ENCODE measurements at regions not wholly inside any gene's neighbourhood (a gene's known extent, or its start where the extent isn't known, plus 50 kb on each side); places are given as distances from the start of the nearest gene placed in this dataset.

DNA sequence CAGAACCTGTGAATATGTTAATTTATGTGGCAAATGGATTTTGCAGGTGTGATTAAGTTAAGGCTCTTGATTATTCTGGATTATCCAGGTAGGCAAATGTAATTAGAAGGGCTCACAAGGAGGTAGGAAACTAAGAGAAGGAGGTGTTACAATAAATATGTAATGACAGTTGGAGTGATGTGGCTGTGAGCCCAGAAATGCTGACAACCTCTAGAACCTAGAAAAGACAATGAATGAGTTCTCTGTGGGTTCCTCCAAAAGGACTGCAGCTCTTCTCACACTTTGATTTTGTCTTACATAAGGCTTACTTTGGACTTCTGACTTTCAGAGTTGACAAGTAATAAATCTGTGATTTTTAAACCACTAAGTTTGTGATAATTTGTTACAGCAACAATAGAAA is 406.6 kb upstream of the EPHA7 start:
- no peaks in the 10 kb centered on the region for H3K27me3 ChIP-seq (ENCODE audit: control insufficient read depth in 1 of 2, insufficient read depth in 2 of 2, low read length in 2 of 2)
- H3K4me2 ChIP-seq (ENCODE audit: low read depth, low read length), result no peak overlapping the region
- no peak overlapping the region for H3K9ac ChIP-seq (ENCODE audit: insufficient read depth, low read depth, low read length)
- intact Hi-C loops (cut with micrococcal nuclease; ENCODE audit: unreplicated experiment) (no loop called here), in situ Hi-C loops (cut with HindIII; ENCODE audit: extremely low pct_ligation_motif_present, low pct_unique_long_range_greater_than_20kb) (no loop called here)
- H3K36me3 ChIP-seq (replicated peaks in 1 of 2; ENCODE audit: control insufficient read depth in 1 of 2, insufficient read depth in 2 of 2, low read length in 2 of 2), result no peaks in the 10 kb centered on the region
- H2AFZ ChIP-seq (ENCODE audit: low read length), result no peak overlapping the region
- BruUV-seq (replicated peaks), result no TSS peak
- H3K79me2 ChIP-seq (ENCODE audit: insufficient read depth, low read length), result no peaks in the 10 kb centered on the region
- no peaks in the 10 kb centered on the region for H3K9me3 ChIP-seq (ENCODE audit: low read length)
- no peak for ATAC-seq
- no peak overlapping the region for H3K27ac ChIP-seq (ENCODE audit: extremely low read length, insufficient read depth, low read length)
- H3K4me3 ChIP-seq (replicated peaks in 1 of 3; ENCODE audit: insufficient read depth in 1 of 3, low read depth in 2 of 3, low read length in 3 of 3), result no peak overlapping the region
- CTCF ChIA-PET (ENCODE audit: low intra/inter-chr PET ratio, low total read pairs), result no interaction called here
- no peaks in the 10 kb centered on the region for H3K4me1 ChIP-seq (ENCODE audit: insufficient read depth, low read length)
- POLR2A ChIA-PET, result no interaction called here
- no peak for DNase-seq (ENCODE audit: low spot score)
- H4K20me1 ChIP-seq (ENCODE audit: insufficient read depth, low read length), result no peaks in the 10 kb centered on the region
- no peak for TF ChIP-seq MEIS1 (CRISPR knock-in tag; IDR thresholded peaks at IDR 0.05; ENCODE audit: borderline replicate concordance)
- no peak for FAIRE-seq

GRCh38 chr6:93823489-93823888 is 404.1 kb upstream of the EPHA7 start:
- FAIRE-seq (no peak), DNase-seq (ENCODE audit: low spot score) (no peak), ATAC-seq (no peak)
- Histone ChIP-seq H3K27me3 (ENCODE audit: control insufficient read depth in 1 of 2, insufficient read depth in 2 of 2, low read length in 2 of 2) (no peaks in the 10 kb centered on the region), H3K9me3 (ENCODE audit: low read length) (no peaks in the 10 kb centered on the region), H3K4me3 (replicated peaks in 1 of 3; ENCODE audit: insufficient read depth in 1 of 3, low read depth in 2 of 3, low read length in 3 of 3) (no peak overlapping the region), H3K4me2 (ENCODE audit: low read depth, low read length) (no peak overlapping the region), H3K27ac (ENCODE audit: extremely low read length, insufficient read depth, low read length) (no peak overlapping the region), H3K79me2 (ENCODE audit: insufficient read depth, low read length) (no peaks in the 10 kb centered on the region), H3K4me1 (ENCODE audit: insufficient read depth, low read length) (no peaks in the 10 kb centered on the region), H3K9ac (ENCODE audit: insufficient read depth, low read depth, low read length) (no peak overlapping the region), H3K36me3 (replicated peaks in 1 of 2; ENCODE audit: control insufficient read depth in 1 of 2, insufficient read depth in 2 of 2, low read length in 2 of 2) (no peaks in the 10 kb centered on the region), H4K20me1 (ENCODE audit: insufficient read depth, low read length) (no peaks in the 10 kb centered on the region), H2AFZ (ENCODE audit: low read length) (no peak overlapping the region)
- BruUV-seq (replicated peaks), result no TSS peak
- POLR2A ChIA-PET, result no interaction called here
- intact Hi-C loops (cut with micrococcal nuclease; ENCODE audit: unreplicated experiment), result no loop called here
- in situ Hi-C loops (cut with HindIII; ENCODE audit: extremely low pct_ligation_motif_present, low pct_unique_long_range_greater_than_20kb), result no loop called here
- under 1% methylated on average over 4 of the region's 4 CpGs for WGBS (ENCODE audit: low lambda C conversion rate)
- CTCF ChIA-PET (ENCODE audit: low intra/inter-chr PET ratio, low total read pairs), result no interaction called here
- TF ChIP-seq NR2C2 (CRISPR knock-in tag; IDR thresholded peaks at IDR 0.05; ENCODE audit: borderline replicate concordance), result no peak
- TF ChIP-seq ZBTB33 (CRISPR knock-in tag; IDR thresholded peaks at IDR 0.05), result no peak
- no peak for TF ChIP-seq ZBED4 (CRISPR knock-in tag; IDR thresholded peaks at IDR 0.05; ENCODE audit: borderline replicate concordance)
- no peak for TF ChIP-seq BCL6 (CRISPR knock-in tag; IDR thresholded peaks at IDR 0.05)
- no peak for TF ChIP-seq HDAC1 (CRISPR knock-in tag; IDR thresholded peaks at IDR 0.05)

Data from HepG2 (cell line).